Nephron (organoid): ENCODE measurements at regions not wholly inside any gene's neighbourhood (a gene's known extent, or its start where the extent isn't known, plus 50 kb on each side); places are given as distances from the start of the nearest gene placed in this dataset.

ENCODE experiments used
- H3K27ac Mint-ChIP-seq, 3 experiments: 2 replicates each; pipeline ENCODE4 v1.8.0; 2020; ENCODE audit warnings: mixed read lengths in 3 of 3, mild to moderate bottlenecking in 2 of 3, moderate library complexity in 1 of 3
- H3K27me3 Mint-ChIP-seq: 2 replicates; pipeline ENCODE4 v1.8.0; 2021; ENCODE audit warnings: low read depth, mild to moderate bottlenecking, moderate library complexity, mixed read lengths
- H3K36me3 Mint-ChIP-seq: 2 replicates; pipeline ENCODE4 v1.8.0; 2020; ENCODE audit warnings: low read depth, mixed read lengths
- H3K4me1 Mint-ChIP-seq: 2 replicates; pipeline ENCODE4 v1.8.0; 2020; ENCODE audit warnings: mixed read lengths
- H3K4me3 Mint-ChIP-seq, 3 experiments: 2 replicates each; pipeline ENCODE4 v1.8.0; 2020; ENCODE audit warnings: mild to moderate bottlenecking in 3 of 3, mixed read lengths in 3 of 3, moderate library complexity in 2 of 3
- H3K9me3 Mint-ChIP-seq: 2 replicates; pipeline ENCODE4 v1.8.0; 2020; ENCODE audit warnings: mixed read lengths
- CTCF ChIP-seq, 3 experiments: fragments of 200-600 bp; sonication (generic); IDR thresholded peaks; one replicate each; pipeline ENCODE4 v1.5.0; 2021; ENCODE audit warnings: antibody characterized with exemption in 3 of 3; ENCODE audit not compliant: unreplicated experiment in 3 of 3

- Mint-ChIP-seq H3K4me1 (no peaks in the 10 kb centered on the region), H3K27me3 (no peaks in the 10 kb centered on the region), H3K4me3 (no peak overlapping the region), H3K9me3 (no peaks in the 10 kb centered on the region), H3K36me3 (no peaks in the 10 kb centered on the region), H3K27ac (no peak overlapping the region)
- no peak for TF ChIP-seq CTCF (IDR thresholded peaks at IDR 0.05; ENCODE audit: unreplicated experiment in 3 of 3)
These were observed 791.5 kb upstream of the MGAT4C start for GRCh38 chr12:87047691-87048090.

DNA sequence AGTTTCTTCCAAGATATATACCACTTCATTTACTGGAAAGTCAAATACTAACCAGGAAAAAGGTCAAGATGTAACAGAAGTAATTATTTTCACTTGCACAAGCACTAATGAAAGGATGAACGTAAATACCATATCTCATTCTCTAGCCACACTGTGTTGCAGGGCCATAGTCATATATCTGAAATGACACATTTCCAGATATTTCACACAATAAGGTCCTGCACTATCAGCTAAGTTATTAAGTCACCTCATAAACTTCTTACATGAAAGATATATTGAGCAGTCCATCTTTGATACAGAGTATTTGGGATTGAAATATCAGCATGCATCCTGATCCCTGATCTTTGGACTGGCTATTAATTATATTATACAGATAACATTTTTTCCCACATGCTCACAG, 783.3 kb upstream of the MGAT4C start:
- H3K4me1 Mint-ChIP-seq, result no peaks in the 10 kb centered on the region
- no peaks in the 10 kb centered on the region for H3K27me3 Mint-ChIP-seq
- H3K9me3 Mint-ChIP-seq, result no peaks in the 10 kb centered on the region
- H3K36me3 Mint-ChIP-seq, result no peaks in the 10 kb centered on the region
- TF ChIP-seq CTCF (IDR thresholded peaks at IDR 0.05; ENCODE audit: unreplicated experiment in 3 of 3), result no peak
- H3K27ac Mint-ChIP-seq, result no peak overlapping the region
- no peak overlapping the region for H3K4me3 Mint-ChIP-seq

DNA sequence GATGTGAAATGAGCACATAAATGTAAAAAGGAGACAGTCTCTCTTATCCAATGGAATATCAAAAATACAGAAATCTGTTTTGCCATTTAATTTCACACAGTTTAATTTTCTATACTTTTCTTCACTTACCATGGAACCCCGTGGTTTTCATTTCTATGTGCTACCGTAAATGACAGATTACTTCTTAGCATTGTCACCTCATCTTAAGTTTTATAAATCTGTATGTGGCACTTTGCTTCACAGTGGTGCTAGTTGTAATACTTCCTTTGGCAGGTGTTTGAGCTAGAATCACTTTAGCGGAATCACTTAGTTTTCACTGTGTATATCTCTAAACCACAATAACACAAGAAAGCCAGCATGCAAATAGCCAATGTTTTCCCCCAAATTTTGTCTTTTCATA, 781.9 kb upstream of the MGAT4C start:
- Mint-ChIP-seq H3K4me3 (no peak overlapping the region), H3K4me1 (no peaks in the 10 kb centered on the region), H3K36me3 (no peaks in the 10 kb centered on the region), H3K9me3 (no peaks in the 10 kb centered on the region), H3K27ac (no peak overlapping the region), H3K27me3 (no peaks in the 10 kb centered on the region)
- TF ChIP-seq CTCF (IDR thresholded peaks at IDR 0.05; ENCODE audit: unreplicated experiment in 3 of 3), result no peak

GRCh38 chr12:87025976-87026375, 769.8 kb upstream of the MGAT4C start:
- Mint-ChIP-seq H3K36me3 (no peaks in the 10 kb centered on the region), H3K27me3 (no peaks in the 10 kb centered on the region), H3K27ac (no peak overlapping the region), H3K4me1 (no peaks in the 10 kb centered on the region), H3K4me3 (no peak overlapping the region), H3K9me3 (peaks cover 2% of the 10 kb centered on the region)
- no peak for TF ChIP-seq CTCF (IDR thresholded peaks at IDR 0.05; ENCODE audit: unreplicated experiment in 3 of 3)

DNA sequence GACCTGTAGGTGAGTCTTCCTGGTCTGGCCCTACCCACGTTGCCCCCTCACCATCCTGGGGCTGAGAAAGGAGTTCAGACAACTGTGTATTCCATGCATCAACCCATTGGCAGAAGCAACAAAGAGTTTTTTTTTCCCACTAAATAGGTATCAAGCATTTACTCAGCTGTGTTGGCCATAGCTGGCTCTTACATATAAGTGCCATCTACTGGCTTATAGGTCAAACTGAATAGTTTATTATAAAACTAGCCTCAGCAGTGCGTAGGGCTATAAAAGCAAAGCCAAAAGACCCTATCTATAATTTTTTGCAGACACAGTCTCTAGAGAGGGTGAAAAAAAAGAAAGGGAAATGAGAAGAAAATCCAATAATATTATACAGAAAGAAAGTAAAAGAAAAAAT, 765.2 kb upstream of the MGAT4C start:
- no peak for TF ChIP-seq CTCF (IDR thresholded peaks at IDR 0.05; ENCODE audit: unreplicated experiment in 3 of 3)
- Mint-ChIP-seq H3K27ac (no peak overlapping the region), H3K27me3 (no peaks in the 10 kb centered on the region), H3K36me3 (no peaks in the 10 kb centered on the region), H3K9me3 (peaks cover 6% of the 10 kb centered on the region), H3K4me3 (no peak overlapping the region), H3K4me1 (no peaks in the 10 kb centered on the region)

GRCh38 chr12:87020071-87020470, 763.9 kb upstream of the MGAT4C start:
- TF ChIP-seq CTCF (IDR thresholded peaks at IDR 0.05; ENCODE audit: unreplicated experiment in 3 of 3), result no peak
- Mint-ChIP-seq H3K36me3 (no peaks in the 10 kb centered on the region), H3K4me1 (no peaks in the 10 kb centered on the region), H3K9me3 (peaks cover 9% of the 10 kb centered on the region), H3K27ac (no peak overlapping the region), H3K4me3 (no peak overlapping the region), H3K27me3 (no peaks in the 10 kb centered on the region)
